UCSD-AML1 (cell line): ENCODE measurements at regions not wholly inside any gene's neighbourhood (a gene's known extent, or its start where the extent isn't known, plus 50 kb on each side); places are given as distances from the start of the nearest gene placed in this dataset.

Experiments
- DNase-seq: peaks from one replicate; lab custom pipeline; 2025; ENCODE audit not compliant: unreplicated experiment; lab: John Stamatoyannopoulos, UW

- DNase-seq, result no peak
Observed at GRCh38 chr5:60379907-60380306, 320.1 kb downstream of the DEPDC1B start.

GRCh38 chr5:60377826-60378225 lies 322.1 kb downstream of the DEPDC1B start:
- no peak for DNase-seq

GRCh38 chr5:60376860-60377259 lies 323.1 kb downstream of the DEPDC1B start:
- DNase-seq, result no peak

- no peak for DNase-seq
Observed at GRCh38 chr5:60374409-60374808, 325.6 kb downstream of the DEPDC1B start.

GRCh38 chr5:60372786-60373185 lies 327.2 kb downstream of the DEPDC1B start:
- DNase-seq, result no peak

- no peak for DNase-seq
Observed at GRCh38 chr5:60371065-60371464, 328.9 kb downstream of the DEPDC1B start.

- no peak for DNase-seq
Observed at GRCh38 chr5:60370508-60370907, 329.5 kb downstream of the DEPDC1B start.

GRCh38 chr5:60369391-60369790 lies 330.6 kb downstream of the DEPDC1B start:
- no peak for DNase-seq

GRCh38 chr5:60368100-60368499 lies 331.9 kb downstream of the DEPDC1B start:
- no peak for DNase-seq

GRCh38 chr5:60366489-60366888 lies 333.5 kb downstream of the DEPDC1B start:
- no peak for DNase-seq

- DNase-seq, result no peak
Observed at GRCh38 chr5:60365001-60365400, 335.0 kb downstream of the DEPDC1B start.

GRCh38 chr5:60362158-60362557 lies 337.8 kb downstream of the DEPDC1B start:
- no peak for DNase-seq

GRCh38 chr5:60360355-60360754 lies 339.6 kb downstream of the DEPDC1B start:
- no peak for DNase-seq

- DNase-seq, result no peak
Observed at GRCh38 chr5:60357302-60357701, 342.7 kb downstream of the DEPDC1B start.

- no peak for DNase-seq
Observed at GRCh38 chr5:60356745-60357144, 343.2 kb downstream of the DEPDC1B start.

GRCh38 chr5:60355181-60355580 lies 344.8 kb downstream of the DEPDC1B start:
- DNase-seq, result no peak

GRCh38 chr5:60354311-60354710 lies 345.7 kb downstream of the DEPDC1B start:
- DNase-seq, result no peak

- no peak for DNase-seq
Observed at GRCh38 chr5:60352992-60353599, 346.9 kb downstream of the DEPDC1B start.

GRCh38 chr5:60350794-60351193 lies 349.2 kb downstream of the DEPDC1B start:
- no peak for DNase-seq

- DNase-seq, result no peak
Observed at GRCh38 chr5:60349891-60350415, 350.0 kb downstream of the DEPDC1B start.

GRCh38 chr5:60346393-60346792 lies 353.6 kb downstream of the DEPDC1B start:
- DNase-seq, result no peak

GRCh38 chr5:60343102-60343501 lies 356.9 kb downstream of the DEPDC1B start:
- DNase-seq, result no peak

GRCh38 chr5:60340965-60341471 lies 358.9 kb downstream of the DEPDC1B start:
- no peak for DNase-seq
